HG03060 (cell line): ENCODE measurements at regions not wholly inside any gene's neighbourhood (a gene's known extent, or its start where the extent isn't known, plus 50 kb on each side); places are given as distances from the start of the nearest gene placed in this dataset.

Source experiments
- ATAC-seq: cut with Tn5 transposase; IDR thresholded peaks from one replicate; pipeline ENCODE4 v1.9.1; 2021; ENCODE audit warnings: low read depth, moderate number of reproducible peaks; ENCODE audit not compliant: unreplicated experiment

GRCh38 chr9:1458503-1458902 is 408.3 kb downstream of the DMRT2 start:
- no peak for ATAC-seq

GRCh38 chr9:1460143-1460769 is 410.1 kb downstream of the DMRT2 start:
- no peak for ATAC-seq

GRCh38 chr9:1461812-1462211 is 411.7 kb downstream of the DMRT2 start:
- ATAC-seq = no peak

- ATAC-seq = no peak
Observed at GRCh38 chr9:1462626-1463308, 412.6 kb downstream of the DMRT2 start.

- ATAC-seq = peak; percentile 95
Observed at GRCh38 chr9:1469996-1470395, 419.8 kb downstream of the DMRT2 start.

GRCh38 chr9:1473956-1474634 is 423.9 kb downstream of the DMRT2 start:
- ATAC-seq = no peak

GRCh38 chr9:1474671-1475070 is 424.5 kb downstream of the DMRT2 start:
- ATAC-seq = no peak

- ATAC-seq = no peak
Observed at GRCh38 chr9:1490341-1491232, 440.4 kb downstream of the DMRT2 start.

- no peak for ATAC-seq
Observed at GRCh38 chr9:1492156-1492555, 442.0 kb downstream of the DMRT2 start.

- ATAC-seq = no peak
Observed at GRCh38 chr9:1495282-1496030, 445.3 kb downstream of the DMRT2 start.

GRCh38 chr9:1505489-1505888 is 455.3 kb downstream of the DMRT2 start:
- ATAC-seq = no peak

- no peak for ATAC-seq
Observed at GRCh38 chr9:1510712-1511111, 460.6 kb downstream of the DMRT2 start.

- no peak for ATAC-seq
Observed at GRCh38 chr9:1513105-1513504, 462.9 kb downstream of the DMRT2 start.

GRCh38 chr9:1514250-1514649 is 464.1 kb downstream of the DMRT2 start:
- ATAC-seq = no peak

- ATAC-seq = no peak
Observed at GRCh38 chr9:1514776-1515363, 464.7 kb downstream of the DMRT2 start.

GRCh38 chr9:1515557-1515956 is 465.4 kb downstream of the DMRT2 start:
- ATAC-seq = no peak

GRCh38 chr9:1521547-1521946 is 471.4 kb downstream of the DMRT2 start:
- ATAC-seq = no peak

- peak; percentile 63 for ATAC-seq
Observed at GRCh38 chr9:1522219-1522767, 472.1 kb downstream of the DMRT2 start.

GRCh38 chr9:1528456-1528855 is 478.3 kb downstream of the DMRT2 start:
- no peak for ATAC-seq
